Body of pancreas (tissue), 4 donors: ENCODE measurements at regions not wholly inside any gene's neighbourhood (a gene's known extent, or its start where the extent isn't known, plus 50 kb on each side); places are given as distances from the start of the nearest gene placed in this dataset.
"Not testable (repeated sequence)": the region's sequence is repeated elsewhere in the genome, so short reads cannot be mapped to it uniquely, and the experiment has no call there.

Source experiments
- ATAC-seq: fragments of 150-250 bp; one replicate; pipeline ENCODE4 v1.9.1; 2016
- DNase-seq, 4 donors: peaks; one replicate each; pipeline ENCODE4 v3.0.0-alpha.2; 2019
- H3K27ac ChIP-seq, 4 donors: fragments of 200-600 bp; sonication (generic); 1 replicate in 3 of 4; 2 replicates in 1 of 4; pipeline versions ENCODE4 v1.5.1 to v1.6.1; 2016 to 2019; ENCODE audit warnings: mild to moderate bottlenecking in 1 of 4, mixed read lengths in 1 of 4, moderate library complexity in 1 of 4
- H3K27me3 ChIP-seq, 2 donors: fragments of 200-600 bp; sonication (generic); one replicate each; pipeline ENCODE4 v1.6.0; 2016; ENCODE audit warnings: mild to moderate bottlenecking in 1 of 2
- H3K36me3 ChIP-seq, 2 donors: fragments of 200-600 bp; sonication (generic); replicated peaks in 1 of 2; 2 replicates each; pipeline ENCODE4 v1.5.1; 2016; ENCODE audit warnings: low read depth in 2 of 2; ENCODE audit not compliant: insufficient read depth in 1 of 2
- H3K4me1 ChIP-seq: fragments of 200-600 bp; sonication (generic); one replicate; pipeline ENCODE4 v1.6.0; 2016
- H3K4me3 ChIP-seq, 2 donors: fragments of 200-600 bp; sonication (generic); 1 replicate in 1 of 2; 2 replicates in 1 of 2; pipeline ENCODE4 v1.5.1; 2016 to 2019
- H3K9me3 ChIP-seq, 3 donors: fragments of 200-600 bp; sonication (generic); 1 replicate in 2 of 3; 2 replicates in 1 of 3; pipeline ENCODE4 v1.5.1; 2016
- CTCF ChIP-seq, 7 experiments: fragments of 450-650 bp in 4 of 7; fragments of 200-600 bp in 3 of 7; sonication (generic) in 3 of 7; IDR thresholded peaks; one replicate each; pipeline ENCODE4 v1.5.1; 2016 to 2019; ENCODE audit warnings: antibody characterized with exemption in 7 of 7
- POLR2A ChIP-seq, 3 donors: fragments of 450-650 bp; IDR thresholded peaks; one replicate each; pipeline ENCODE4 v1.6.1; 2016; ENCODE audit warnings: antibody characterized with exemption in 3 of 3, mild to moderate bottlenecking in 2 of 3
- WGBS, 2 donors: methylation state at CpG; one replicate each; pipeline ENCODE4 v1.1.5; 2017; 5-methylcytosine and 5-hydroxymethylcytosine counted together
- intact Hi-C: fragments of 100-400 bp; cut with DNase I; formaldehyde crosslinking; loops from one replicate; pipeline ENCODE4 v1.15.1; 2023

- DNase-seq, H3K4me1 ChIP-seq, intact Hi-C loops, H3K9me3 ChIP-seq, H3K4me3 ChIP-seq, ATAC-seq, H3K27me3 ChIP-seq, H3K36me3 ChIP-seq, H3K27ac ChIP-seq: not testable (repeated sequence)
- 93 to 95% methylated on average over 9 of the region's 9 CpGs for WGBS, 2 donors
Observed at GRCh38 chr16:72729552-72729951, 318.4 kb downstream of the ZFHX3 start.

GRCh38 chr16:72728516-72728915 lies 319.4 kb downstream of the ZFHX3 start:
- no peaks in the 10 kb centered on the region for H3K36me3 ChIP-seq
- ATAC-seq (no peak), DNase-seq (no peak)
- no peaks in the 10 kb centered on the region for H3K27me3 ChIP-seq
- no peaks in the 10 kb centered on the region for H3K9me3 ChIP-seq
- H3K4me3 ChIP-seq: no peak overlapping the region
- intact Hi-C loops: no loop called here
- 97% methylated on average over 11 of the region's 11 CpGs for WGBS, 2 donors
- H3K27ac ChIP-seq: no peak overlapping the region
- no peak for TF ChIP-seq POLR2A (IDR thresholded peaks at IDR 0.05)
- no peak for TF ChIP-seq CTCF (IDR thresholded peaks at IDR 0.05)
- no peaks in the 10 kb centered on the region for H3K4me1 ChIP-seq

- H3K4me1 ChIP-seq: no peaks in the 10 kb centered on the region
- H3K9me3 ChIP-seq: no peaks in the 10 kb centered on the region
- WGBS, 2 donors: 100% methylated on average over 1 of the region's 1 CpG
- intact Hi-C loops: no loop called here
- ATAC-seq (no peak), DNase-seq (no peak)
- H3K27ac ChIP-seq: no peak overlapping the region
- no peaks in the 10 kb centered on the region for H3K36me3 ChIP-seq
- TF ChIP-seq CTCF (IDR thresholded peaks at IDR 0.05) (no peak), POLR2A (IDR thresholded peaks at IDR 0.05) (no peak)
- H3K4me3 ChIP-seq: no peak overlapping the region
- H3K27me3 ChIP-seq: no peaks in the 10 kb centered on the region
Observed at GRCh38 chr16:72727565-72727964, 320.4 kb downstream of the ZFHX3 start.

GRCh38 chr16:72725643-72726042 lies 322.3 kb downstream of the ZFHX3 start:
- Histone ChIP-seq H3K36me3 (no peaks in the 10 kb centered on the region), H3K4me3 (no peak overlapping the region), H3K4me1 (no peaks in the 10 kb centered on the region), H3K9me3 (no peaks in the 10 kb centered on the region), H3K27ac (no peak overlapping the region), H3K27me3 (no peaks in the 10 kb centered on the region)
- intact Hi-C loops: no loop called here
- 81 to 85% methylated on average over 2 of the region's 2 CpGs for WGBS, 2 donors
- TF ChIP-seq POLR2A (IDR thresholded peaks at IDR 0.05) (no peak), CTCF (IDR thresholded peaks at IDR 0.05) (no peak)
- DNase-seq: no peak
- ATAC-seq: no peak

- intact Hi-C loops: no loop called here
- no peak for ATAC-seq
- no peaks in the 10 kb centered on the region for H3K36me3 ChIP-seq
- no peaks in the 10 kb centered on the region for H3K9me3 ChIP-seq
- 75 to 77% methylated on average over 4 of the region's 4 CpGs for WGBS, 2 donors
- H3K27me3 ChIP-seq: no peaks in the 10 kb centered on the region
- H3K4me1 ChIP-seq: no peaks in the 10 kb centered on the region
- H3K4me3 ChIP-seq: no peak overlapping the region
- DNase-seq: no peak
- TF ChIP-seq CTCF (IDR thresholded peaks at IDR 0.05): no peak
- no peak for TF ChIP-seq POLR2A (IDR thresholded peaks at IDR 0.05)
- no peak overlapping the region for H3K27ac ChIP-seq
Observed at GRCh38 chr16:72723781-72724180, 324.1 kb downstream of the ZFHX3 start.
